Testis (tissue), 2 donors: ENCODE measurements at regions not wholly inside any gene's neighbourhood (a gene's known extent, or its start where the extent isn't known, plus 50 kb on each side); places are given as distances from the start of the nearest gene placed in this dataset.

ENCODE experiments used
- POLR2A ChIP-seq: fragments of 450-650 bp; IDR thresholded peaks from one replicate; pipeline ENCODE4 v1.6.1; 2017; ENCODE audit warnings: antibody characterized with exemption, mild to moderate bottlenecking, moderate library complexity
- TF ChIP-seq, protein P1 (sequence below), 3 experiments: fragments of 450-650 bp in 2 of 3; fragments of 200-600 bp in 1 of 3; sonication (generic) in 1 of 3; IDR thresholded peaks; one replicate each; pipeline ENCODE4 v1.5.1; 2016 to 2019; ENCODE audit warnings: antibody characterized with exemption in 3 of 3, mild to moderate bottlenecking in 2 of 3, moderate library complexity in 1 of 3

DNA sequence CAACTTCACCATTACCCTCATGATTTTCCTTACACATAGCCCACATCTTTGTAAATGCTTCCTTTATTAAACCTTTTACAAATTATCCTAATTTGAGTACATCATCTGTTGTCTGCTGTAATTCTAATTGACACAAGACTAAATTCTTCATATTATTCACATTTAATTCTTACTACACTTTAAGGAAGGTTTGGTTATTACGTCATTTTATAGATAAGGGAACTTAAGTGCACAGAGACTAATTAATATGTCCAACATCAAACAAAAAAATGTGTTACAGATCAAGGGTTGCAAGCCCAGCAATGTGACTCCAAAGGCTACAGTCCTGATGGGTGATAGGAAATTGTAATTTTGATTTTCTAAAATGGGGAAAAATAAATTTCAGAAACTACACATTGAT is 289.1 kb upstream of the ZNF385D start:
- no peak for TF ChIP-seq POLR2A
- TF ChIP-seq, protein P1, sequence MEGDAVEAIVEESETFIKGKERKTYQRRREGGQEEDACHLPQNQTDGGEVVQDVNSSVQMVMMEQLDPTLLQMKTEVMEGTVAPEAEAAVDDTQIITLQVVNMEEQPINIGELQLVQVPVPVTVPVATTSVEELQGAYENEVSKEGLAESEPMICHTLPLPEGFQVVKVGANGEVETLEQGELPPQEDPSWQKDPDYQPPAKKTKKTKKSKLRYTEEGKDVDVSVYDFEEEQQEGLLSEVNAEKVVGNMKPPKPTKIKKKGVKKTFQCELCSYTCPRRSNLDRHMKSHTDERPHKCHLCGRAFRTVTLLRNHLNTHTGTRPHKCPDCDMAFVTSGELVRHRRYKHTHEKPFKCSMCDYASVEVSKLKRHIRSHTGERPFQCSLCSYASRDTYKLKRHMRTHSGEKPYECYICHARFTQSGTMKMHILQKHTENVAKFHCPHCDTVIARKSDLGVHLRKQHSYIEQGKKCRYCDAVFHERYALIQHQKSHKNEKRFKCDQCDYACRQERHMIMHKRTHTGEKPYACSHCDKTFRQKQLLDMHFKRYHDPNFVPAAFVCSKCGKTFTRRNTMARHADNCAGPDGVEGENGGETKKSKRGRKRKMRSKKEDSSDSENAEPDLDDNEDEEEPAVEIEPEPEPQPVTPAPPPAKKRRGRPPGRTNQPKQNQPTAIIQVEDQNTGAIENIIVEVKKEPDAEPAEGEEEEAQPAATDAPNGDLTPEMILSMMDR (IDR thresholded peaks at IDR 0.05) = no peak
